SK-N-SH treated with all-trans-retinoic acid at 6 μM for 48 hours (cell line): ENCODE measurements at regions not wholly inside any gene's neighbourhood (a gene's known extent, or its start where the extent isn't known, plus 50 kb on each side); places are given as distances from the start of the nearest gene placed in this dataset.

Source experiments
- ARNTL ChIP-seq: fragments of 450-650 bp; formaldehyde crosslinking; IDR thresholded peaks from 2 replicates; pipeline ENCODE4 v1.5.0; 2020; ENCODE audit warnings: low read depth, mild to moderate bottlenecking, moderate library complexity, borderline replicate concordance
- CREB5 ChIP-seq: fragments of 250-450 bp; sonication (Bioruptor Pico); IDR thresholded peaks from 2 replicates; pipeline ENCODE4 v1.5.1; 2020; ENCODE audit warnings: low read depth, mild to moderate bottlenecking, moderate library complexity
- CSRNP3 ChIP-seq: fragments of 250-450 bp; sonication (Bioruptor Pico); IDR thresholded peaks from 2 replicates; pipeline ENCODE4 v1.5.1; 2021; ENCODE audit warnings: mild to moderate bottlenecking, moderate library complexity
- RARB ChIP-seq: fragments of 250-450 bp; sonication (Bioruptor Pico); IDR thresholded peaks from 2 replicates; pipeline ENCODE4 v1.8.0; 2021; ENCODE audit warnings: mild to moderate bottlenecking, moderate library complexity
- TCF4 ChIP-seq: fragments of 250-450 bp; sonication (Bioruptor Pico); IDR thresholded peaks from 2 replicates; pipeline ENCODE4 v1.8.0; 2021; ENCODE audit warnings: mild to moderate bottlenecking, moderate library complexity, borderline replicate concordance
- ZC3H10 ChIP-seq: fragments of 250-450 bp; sonication (Bioruptor Pico); IDR thresholded peaks from 2 replicates; pipeline ENCODE4 v1.5.1; 2021; ENCODE audit warnings: mild to moderate bottlenecking, moderate library complexity
- ZFP3 ChIP-seq: fragments of 250-450 bp; sonication (Bioruptor Pico); IDR thresholded peaks from 2 replicates; pipeline ENCODE4 v1.5.0; 2020; ENCODE audit warnings: mild to moderate bottlenecking, moderate library complexity
- ZFP30 ChIP-seq: fragments of 450-650 bp; formaldehyde crosslinking; IDR thresholded peaks from 2 replicates; pipeline ENCODE4 v1.5.0; 2022; ENCODE audit warnings: mild to moderate bottlenecking, moderate library complexity
- ZNF70 ChIP-seq: fragments of 450-650 bp; formaldehyde crosslinking; IDR thresholded peaks from 2 replicates; pipeline ENCODE4 v1.5.0; 2020; ENCODE audit warnings: mild to moderate bottlenecking, moderate library complexity
- TF ChIP-seq, protein P1 (sequence below): fragments of 250-450 bp; sonication (Bioruptor Pico); IDR thresholded peaks from 2 replicates; pipeline ENCODE4 v1.8.0; 2021; ENCODE audit warnings: low read depth, mild to moderate bottlenecking, moderate library complexity, borderline replicate concordance

DNA sequence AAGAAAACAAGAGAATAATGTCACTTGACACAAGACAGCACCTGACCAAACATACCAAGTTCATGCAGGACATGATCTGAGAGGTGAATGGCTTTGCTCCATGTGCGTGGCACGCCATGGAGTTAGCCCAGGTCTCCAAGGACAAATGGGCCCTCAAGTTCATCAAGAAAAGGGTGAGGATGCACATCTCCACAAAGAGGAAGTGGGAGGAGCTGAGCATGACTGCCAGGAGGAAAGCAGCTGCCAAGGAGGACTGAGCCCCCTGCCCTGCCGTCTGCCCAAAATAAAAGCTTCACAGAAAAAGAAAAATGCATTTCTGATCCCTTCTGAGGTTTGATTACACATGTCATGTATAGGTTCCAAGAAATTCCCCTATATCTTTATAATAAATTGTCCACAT is 82.0 kb upstream of the TSHZ2 start:
- TF ChIP-seq RARB (CRISPR knock-in tag) (no peak), ZFP3 (CRISPR knock-in tag) (no peak), ZFP30 (CRISPR knock-in tag) (no peak), TCF4 (no peak), CREB5 (CRISPR knock-in tag) (no peak), ZNF70 (no peak), ZC3H10 (no peak), ARNTL (CRISPR knock-in tag) (no peak), CSRNP3 (CRISPR knock-in tag) (no peak)
- TF ChIP-seq, protein P1, sequence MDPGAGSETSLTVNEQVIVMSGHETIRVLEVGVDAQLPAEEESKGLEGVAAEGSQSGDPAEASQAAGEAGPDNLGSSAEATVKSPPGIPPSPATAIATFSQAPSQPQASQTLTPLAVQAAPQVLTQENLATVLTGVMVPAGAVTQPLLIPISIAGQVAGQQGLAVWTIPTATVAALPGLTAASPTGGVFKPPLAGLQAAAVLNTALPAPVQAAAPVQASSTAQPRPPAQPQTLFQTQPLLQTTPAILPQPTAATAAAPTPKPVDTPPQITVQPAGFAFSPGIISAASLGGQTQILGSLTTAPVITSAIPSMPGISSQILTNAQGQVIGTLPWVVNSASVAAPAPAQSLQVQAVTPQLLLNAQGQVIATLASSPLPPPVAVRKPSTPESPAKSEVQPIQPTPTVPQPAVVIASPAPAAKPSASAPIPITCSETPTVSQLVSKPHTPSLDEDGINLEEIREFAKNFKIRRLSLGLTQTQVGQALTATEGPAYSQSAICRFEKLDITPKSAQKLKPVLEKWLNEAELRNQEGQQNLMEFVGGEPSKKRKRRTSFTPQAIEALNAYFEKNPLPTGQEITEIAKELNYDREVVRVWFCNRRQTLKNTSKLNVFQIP (CRISPR knock-in tag) = no peak
